BLaER1 (cell line): ENCODE measurements at regions not wholly inside any gene's neighbourhood (a gene's known extent, or its start where the extent isn't known, plus 50 kb on each side); places are given as distances from the start of the nearest gene placed in this dataset.
"Not testable (repeated sequence)": the region's sequence is repeated elsewhere in the genome, so short reads cannot be mapped to it uniquely, and the experiment has no call there.

Source experiments
- H3K27ac ChIP-seq: shearing (Covaris generic); formaldehyde crosslinking; 2 replicates; pipeline ENCODE4 v1.8.1; 2022
- H3K27me3 ChIP-seq: shearing (Covaris generic); formaldehyde crosslinking; 2 replicates; pipeline ENCODE4 v1.8.1; 2022
- H3K36me3 ChIP-seq: shearing (Covaris generic); formaldehyde crosslinking; 2 replicates; pipeline ENCODE4 v1.8.1; 2022
- H3K4me1 ChIP-seq: shearing (Covaris generic); formaldehyde crosslinking; 2 replicates; pipeline ENCODE4 v1.8.1; 2022
- H3K4me2 ChIP-seq: shearing (Covaris generic); formaldehyde crosslinking; 2 replicates; pipeline ENCODE4 v1.8.1; 2022
- H3K4me3 ChIP-seq: shearing (Covaris generic); formaldehyde crosslinking; 2 replicates; pipeline ENCODE4 v1.8.1; 2022
- H3K9ac ChIP-seq: shearing (Covaris generic); formaldehyde crosslinking; 2 replicates; pipeline ENCODE4 v1.8.1; 2022
- H3K9me3 ChIP-seq: shearing (Covaris generic); formaldehyde crosslinking; 2 replicates; pipeline ENCODE4 v1.8.1; 2022
- H4K20me1 ChIP-seq: shearing (Covaris generic); formaldehyde crosslinking; 2 replicates; pipeline ENCODE4 v1.8.1; 2022
- Cebpa-rat ChIP-seq: shearing (Covaris generic); IDR thresholded peaks from 2 replicates; pipeline ENCODE4 v1.8.1; 2022

DNA sequence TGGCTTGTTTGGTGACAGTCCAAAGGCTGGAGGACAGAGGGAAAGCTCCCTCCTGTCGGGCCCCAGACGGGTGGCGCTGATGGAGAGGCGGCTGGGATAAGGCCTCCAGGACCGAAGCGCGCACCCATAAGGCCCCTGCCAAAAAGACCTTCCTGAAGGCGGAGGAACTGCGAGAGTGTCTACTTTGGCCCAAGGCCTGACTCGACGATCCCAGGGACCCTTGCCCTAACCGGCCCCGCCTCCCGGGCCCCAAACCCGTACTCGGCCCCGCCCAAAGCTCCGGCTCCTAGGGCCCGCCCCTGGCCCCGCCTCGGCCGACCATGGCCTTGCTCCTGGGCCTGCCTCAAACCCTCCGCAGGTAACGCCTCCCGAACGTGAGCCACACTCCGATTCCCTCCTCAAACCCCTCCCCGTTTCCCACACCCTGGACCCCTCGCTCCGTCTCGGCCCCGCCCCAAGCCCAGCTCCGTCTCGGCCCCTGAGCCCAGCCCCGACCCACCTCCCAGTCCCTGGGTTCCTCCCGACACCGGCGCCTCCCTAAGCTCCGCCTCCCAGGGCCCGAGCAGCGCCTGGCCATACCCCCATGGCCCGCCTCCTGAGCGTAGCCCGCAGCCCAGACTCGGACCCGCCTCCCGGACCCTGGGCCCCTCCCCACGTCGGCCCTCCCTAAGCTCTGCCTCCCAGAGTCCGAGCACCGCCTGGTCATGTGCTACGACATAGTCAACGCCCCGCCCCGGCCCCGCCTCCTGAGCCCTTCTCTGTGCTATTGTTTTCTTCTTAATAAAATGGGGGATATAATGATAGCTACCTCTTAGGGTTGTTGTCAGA is 90.0 kb upstream of the DRD5 start:
- no peak for TF ChIP-seq Cebpa-rat
- Histone ChIP-seq H3K4me2 (peak overlapping the region; percentile 86), H3K9me3 (no peaks in the 10 kb centered on the region), H3K4me1 (peaks cover 51% of the 10 kb centered on the region), H3K27me3 (no peaks in the 10 kb centered on the region), H3K36me3 (no peaks in the 10 kb centered on the region), H4K20me1 (no peaks in the 10 kb centered on the region), H3K4me3 (peak overlapping the region; percentile 67), H3K9ac (peak overlapping the region; percentile 65), H3K27ac (peak overlapping the region; percentile 78)

DNA sequence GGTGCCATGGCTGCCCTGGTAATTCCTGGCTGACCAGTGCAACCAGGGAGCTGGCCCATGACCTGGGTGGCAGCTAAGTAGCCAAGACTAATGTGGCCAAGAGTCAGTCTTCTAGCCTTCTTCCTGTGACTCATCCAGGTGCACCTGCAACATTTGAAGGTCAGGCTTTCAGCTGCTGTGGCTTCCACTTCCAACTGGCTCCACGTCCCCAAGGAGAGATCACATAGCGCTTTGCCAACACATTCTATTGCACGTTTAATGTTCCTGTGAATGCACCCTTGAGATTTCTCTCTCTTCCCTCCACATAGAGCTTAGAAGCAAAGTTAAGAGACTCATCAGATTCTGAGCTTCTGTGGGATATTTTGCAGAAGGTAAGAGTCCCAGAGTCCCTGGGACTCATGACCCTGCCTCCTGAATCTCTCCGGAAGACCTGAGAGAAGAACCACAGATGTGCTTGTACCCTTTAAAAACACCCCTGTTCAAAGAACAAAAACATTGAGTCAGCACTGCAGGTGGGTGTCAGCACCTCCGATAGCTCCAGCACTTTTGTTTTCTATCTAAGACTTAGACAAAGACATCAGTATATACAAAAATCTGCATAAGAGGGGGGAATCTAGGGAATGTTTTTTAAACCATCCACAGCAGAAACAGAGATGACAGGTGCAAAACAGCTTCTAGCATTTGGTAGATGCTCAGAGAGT is 88.5 kb upstream of the DRD5 start:
- not testable (repeated sequence) for H3K27me3 ChIP-seq, H3K36me3 ChIP-seq, H3K9me3 ChIP-seq, H3K4me3 ChIP-seq, H3K9ac ChIP-seq, H4K20me1 ChIP-seq
- Histone ChIP-seq H3K27ac (peak overlapping the region; percentile 26; the same call in 1 of the 2 replicates), H3K4me1 (peaks cover 55% of the 10 kb centered on the region), H3K4me2 (peak overlapping the region; percentile 86)

DNA sequence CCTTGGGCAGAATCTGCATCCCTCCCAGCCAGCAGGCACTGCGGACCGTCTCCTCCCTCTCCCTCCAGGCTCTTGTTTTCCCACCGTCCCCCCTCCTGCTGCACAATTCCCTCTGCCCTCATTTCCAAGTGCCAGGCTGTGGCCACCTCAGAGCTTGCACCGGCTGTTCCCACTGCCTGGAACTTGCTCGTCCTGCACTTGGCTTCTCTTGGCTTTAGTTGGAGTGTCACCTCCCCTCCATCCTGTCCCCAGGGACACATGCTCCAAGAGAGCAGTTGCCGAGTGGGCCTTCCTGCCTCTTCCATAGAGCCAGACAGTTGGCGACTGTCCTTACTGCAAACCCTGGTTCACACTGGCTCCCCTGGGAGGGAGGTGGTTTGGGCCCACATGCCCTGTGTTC is 87.0 kb upstream of the DRD5 start:
- H3K4me3 ChIP-seq: not testable (repeated sequence)

DNA sequence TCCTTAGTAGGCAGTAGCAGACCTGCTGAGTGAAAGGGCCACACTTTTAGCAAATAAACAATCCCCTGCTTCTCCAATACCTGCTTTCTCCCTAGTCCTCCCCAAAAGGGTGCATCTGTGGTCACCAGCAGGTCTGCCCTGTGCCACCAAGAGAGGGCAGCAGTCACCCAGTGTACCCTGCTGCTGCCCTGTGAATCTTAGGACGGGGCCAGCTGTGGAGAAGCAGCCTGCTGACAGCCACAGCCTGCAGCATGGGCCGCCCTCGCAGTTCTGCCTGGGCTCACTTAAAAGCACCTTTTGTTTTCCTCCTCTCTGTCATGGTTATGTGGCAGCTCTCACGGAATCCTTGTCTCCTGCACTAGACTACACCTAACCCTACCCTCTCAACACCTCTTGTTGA is 85.4 kb upstream of the DRD5 start:
- Histone ChIP-seq H3K4me1 (peaks cover 52% of the 10 kb centered on the region), H3K27ac (0 out of 2 replicates have a peak overlapping the region, but pooled peaks have one; percentile 44), H3K9ac (0 out of 2 replicates have a peak overlapping the region, but pooled peaks have one; percentile 4), H3K4me2 (peak overlapping the region; percentile 71)
- H4K20me1 ChIP-seq, H3K36me3 ChIP-seq, H3K9me3 ChIP-seq, H3K4me3 ChIP-seq, H3K27me3 ChIP-seq: not testable (repeated sequence)

More for the DNA sequence above, 87.0 kb upstream of the DRD5 start:
- peaks cover 55% of the 10 kb centered on the region for H3K4me1 ChIP-seq
- not testable (repeated sequence) for H3K9me3 ChIP-seq, H3K27me3 ChIP-seq, H4K20me1 ChIP-seq, H3K9ac ChIP-seq, H3K36me3 ChIP-seq
- H3K4me2 ChIP-seq: peak overlapping the region; percentile 71
- H3K27ac ChIP-seq: peak overlapping the region; percentile 67

DNA sequence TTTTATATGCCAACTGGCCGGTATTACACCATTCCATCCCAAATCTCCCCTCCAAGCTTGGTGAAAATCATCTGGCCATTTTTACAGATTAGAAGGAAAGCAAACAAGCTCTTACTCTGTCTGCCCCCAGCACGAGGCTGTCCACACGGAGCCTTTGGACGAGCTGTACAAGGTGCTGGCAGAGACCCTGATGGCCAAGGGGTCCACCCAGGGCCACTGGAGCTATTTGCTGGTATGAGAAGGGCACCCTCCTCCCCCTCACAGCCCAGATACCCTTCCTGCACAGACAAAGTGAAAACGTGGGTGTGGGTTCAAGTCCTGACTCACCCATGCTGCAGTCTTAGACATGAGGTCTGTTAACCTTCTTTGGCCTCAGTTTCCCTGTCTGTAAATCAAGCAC is 84.9 kb upstream of the DRD5 start:
- not testable (repeated sequence) for H3K4me3 ChIP-seq, H4K20me1 ChIP-seq, H3K27me3 ChIP-seq, H3K36me3 ChIP-seq, H3K9me3 ChIP-seq
- H3K4me1 ChIP-seq: peaks cover 54% of the 10 kb centered on the region
- peak overlapping the region; percentile 71 for H3K4me2 ChIP-seq
- peak overlapping the region; percentile 44 for H3K27ac ChIP-seq
- H3K9ac ChIP-seq: 0 out of 2 replicates have a peak overlapping the region, but pooled peaks have one; percentile 4

DNA sequence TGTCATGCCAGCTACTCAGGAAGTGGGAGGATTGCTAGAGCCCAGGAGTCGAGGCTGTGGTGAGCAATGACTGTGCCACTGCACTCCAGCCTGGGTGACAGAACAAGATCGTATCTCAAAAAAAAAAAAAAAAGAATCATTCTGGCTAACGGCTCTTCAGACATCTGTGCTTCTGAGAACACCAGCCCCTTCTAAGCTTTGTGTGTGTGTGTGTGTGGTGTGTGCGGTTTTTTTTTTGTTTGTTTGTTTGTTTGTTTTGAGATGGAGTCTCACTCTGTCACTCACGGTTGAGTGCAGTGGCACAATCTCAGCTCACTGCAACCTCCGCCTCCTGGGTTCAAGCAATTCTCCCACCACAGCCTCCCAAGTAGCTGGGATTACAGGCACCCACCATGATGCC is 79.4 kb upstream of the DRD5 start:
- not testable (repeated sequence) for H4K20me1 ChIP-seq, H3K36me3 ChIP-seq, H3K27ac ChIP-seq, H3K9ac ChIP-seq, H3K27me3 ChIP-seq, H3K4me3 ChIP-seq, H3K9me3 ChIP-seq
- Histone ChIP-seq H3K4me1 (peaks cover 54% of the 10 kb centered on the region), H3K4me2 (peak overlapping the region; percentile 77)

DNA sequence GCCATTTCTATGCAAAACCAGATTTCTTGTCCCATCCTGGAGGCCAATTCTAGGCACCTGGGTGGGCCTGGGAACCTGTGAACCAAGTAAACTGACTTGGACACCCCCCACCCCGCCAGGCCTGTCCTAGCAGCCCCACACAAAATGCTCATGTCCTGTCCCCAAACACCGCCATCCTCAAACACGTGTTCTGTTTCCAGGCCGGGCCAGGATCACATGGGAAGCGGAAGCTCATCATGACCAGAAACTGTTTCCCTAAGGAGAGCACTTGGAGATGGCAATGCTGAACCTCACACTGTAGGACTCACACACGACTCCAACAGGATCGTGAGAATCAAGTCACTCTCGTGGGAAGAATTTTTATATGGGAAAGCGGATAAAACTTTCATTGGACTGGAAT is 78.7 kb upstream of the DRD5 start:
- peaks cover 60% of the 10 kb centered on the region for H3K4me1 ChIP-seq
- H3K27me3 ChIP-seq, H3K9ac ChIP-seq, H3K4me3 ChIP-seq, H3K27ac ChIP-seq, H3K9me3 ChIP-seq, H4K20me1 ChIP-seq, H3K36me3 ChIP-seq: not testable (repeated sequence)
- H3K4me2 ChIP-seq: peak overlapping the region; percentile 77

DNA sequence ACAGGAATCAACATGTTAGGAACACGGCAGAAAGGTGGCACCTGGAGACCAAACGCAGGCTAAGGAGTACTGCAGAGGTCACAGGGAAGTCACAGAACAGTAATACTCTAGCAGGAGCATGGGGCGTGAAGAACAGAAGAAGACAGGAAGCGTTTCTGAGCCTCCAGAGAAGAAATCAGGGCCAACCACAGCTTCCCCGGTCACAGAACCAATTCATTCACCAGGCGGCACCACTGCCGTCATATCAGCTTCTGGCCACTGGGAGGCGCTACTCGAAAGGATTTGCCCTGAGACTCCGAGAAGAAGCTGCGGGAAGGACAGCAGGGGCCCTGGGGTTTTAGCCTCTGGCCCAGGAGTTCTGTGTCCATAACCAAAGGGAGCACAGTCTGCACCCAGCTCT is 78.0 kb upstream of the DRD5 start:
- Histone ChIP-seq H3K4me1 (peaks cover 67% of the 10 kb centered on the region), H3K36me3 (no peaks in the 10 kb centered on the region), H3K4me3 (no peak overlapping the region), H3K9me3 (no peaks in the 10 kb centered on the region), H3K9ac (no peak overlapping the region), H3K27ac (no peak overlapping the region), H4K20me1 (no peaks in the 10 kb centered on the region), H3K27me3 (no peaks in the 10 kb centered on the region), H3K4me2 (peak overlapping the region; percentile 77)
- TF ChIP-seq Cebpa-rat: no peak

DNA sequence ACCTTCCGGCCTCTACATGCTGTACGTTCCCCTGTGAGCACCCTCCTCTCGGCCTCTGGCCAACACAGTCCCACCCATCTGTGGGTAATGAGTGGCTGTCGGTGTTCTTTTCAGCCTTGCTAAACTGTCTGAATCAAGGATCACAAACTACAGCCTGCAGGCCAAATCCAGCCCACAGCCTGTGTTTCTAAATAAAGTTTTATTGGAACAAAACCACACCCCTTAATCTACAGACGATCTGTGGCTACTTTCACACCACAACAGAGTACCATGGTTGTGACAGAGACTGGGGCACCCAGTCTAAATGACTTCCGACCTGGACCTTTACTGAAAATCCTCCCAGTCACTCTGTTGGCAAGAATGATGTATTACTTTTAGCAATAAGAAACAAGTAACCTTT is 77.3 kb upstream of the DRD5 start:
- not testable (repeated sequence) for H3K4me3 ChIP-seq, H3K9ac ChIP-seq, H3K9me3 ChIP-seq, H3K27me3 ChIP-seq, H4K20me1 ChIP-seq, H3K27ac ChIP-seq, H3K36me3 ChIP-seq
- H3K4me1 ChIP-seq: peaks cover 67% of the 10 kb centered on the region
- H3K4me2 ChIP-seq: peak overlapping the region; percentile 77

DNA sequence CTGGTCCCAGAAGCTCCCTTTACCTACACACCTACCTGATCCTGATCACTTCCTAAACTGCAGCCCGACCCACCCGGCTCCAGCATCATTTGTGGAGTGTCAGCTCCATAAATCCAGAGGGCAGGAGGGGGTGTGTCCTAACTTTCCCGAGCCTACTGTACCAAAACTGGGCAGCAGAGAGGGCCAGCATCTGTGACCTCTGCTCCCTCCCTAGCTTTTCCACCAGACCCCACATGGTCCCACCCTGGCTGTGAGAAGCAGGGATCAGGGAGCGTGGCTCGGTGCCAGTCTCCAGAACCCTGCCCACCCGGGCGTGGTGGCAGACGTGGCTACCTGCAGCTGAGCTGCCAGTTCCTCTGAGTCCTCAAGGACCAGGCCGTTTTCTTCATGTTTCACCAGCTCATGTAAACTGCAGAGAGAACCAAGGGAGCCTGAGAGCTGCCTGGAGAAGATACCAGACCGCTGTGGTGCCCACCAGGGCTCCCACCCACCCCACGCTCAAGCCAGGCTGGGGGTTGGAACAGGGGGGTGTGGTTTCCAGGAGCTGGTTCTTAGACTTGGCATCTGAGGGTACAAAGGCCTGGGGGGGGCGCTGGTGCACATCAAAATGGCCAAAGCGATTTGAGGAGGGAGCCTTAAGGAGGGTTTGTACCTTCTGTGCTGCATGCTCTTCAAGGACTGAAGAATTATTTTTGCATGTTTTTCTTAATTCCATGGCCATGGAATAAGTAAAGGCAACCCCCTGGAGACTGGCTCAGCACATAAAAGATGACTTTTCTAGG is 76.7 kb upstream of the DRD5 start:
- Histone ChIP-seq H3K9me3 (no peaks in the 10 kb centered on the region), H3K4me1 (peaks cover 67% of the 10 kb centered on the region), H3K36me3 (no peaks in the 10 kb centered on the region), H3K9ac (no peak overlapping the region), H4K20me1 (no peaks in the 10 kb centered on the region), H3K27me3 (no peaks in the 10 kb centered on the region), H3K4me2 (peak overlapping the region; percentile 2; the same call in 1 of the 2 replicates), H3K27ac (no peak overlapping the region), H3K4me3 (no peak overlapping the region)
- no peak for TF ChIP-seq Cebpa-rat

DNA sequence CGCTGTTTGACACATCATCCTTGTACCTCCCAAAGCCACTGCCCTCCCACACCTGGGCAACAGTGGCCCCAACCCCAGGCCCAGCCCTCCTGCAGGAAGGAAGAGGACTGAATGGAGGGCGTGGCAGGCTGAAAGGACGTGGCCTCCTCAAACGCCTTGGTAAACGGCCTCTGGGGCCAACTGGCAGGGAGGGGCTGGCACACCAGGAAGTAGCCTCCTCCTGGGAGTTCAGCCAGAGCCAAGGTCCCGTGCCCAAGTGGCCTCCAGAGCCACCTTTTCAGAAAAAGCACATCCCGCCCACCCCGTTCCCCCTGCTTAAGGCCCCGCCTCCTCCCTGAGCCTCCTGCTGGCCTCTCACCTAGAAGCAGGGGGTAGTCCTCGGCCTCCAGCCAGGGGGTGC is 74.2 kb upstream of the DRD5 start:
- H3K9ac ChIP-seq, H3K4me3 ChIP-seq, H3K36me3 ChIP-seq, H3K27me3 ChIP-seq, H4K20me1 ChIP-seq, H3K9me3 ChIP-seq: not testable (repeated sequence)
- Histone ChIP-seq H3K27ac (peak overlapping the region; percentile 22; the same call in 1 of the 2 replicates), H3K4me2 (peak overlapping the region; percentile 58), H3K4me1 (peaks cover 63% of the 10 kb centered on the region)

DNA sequence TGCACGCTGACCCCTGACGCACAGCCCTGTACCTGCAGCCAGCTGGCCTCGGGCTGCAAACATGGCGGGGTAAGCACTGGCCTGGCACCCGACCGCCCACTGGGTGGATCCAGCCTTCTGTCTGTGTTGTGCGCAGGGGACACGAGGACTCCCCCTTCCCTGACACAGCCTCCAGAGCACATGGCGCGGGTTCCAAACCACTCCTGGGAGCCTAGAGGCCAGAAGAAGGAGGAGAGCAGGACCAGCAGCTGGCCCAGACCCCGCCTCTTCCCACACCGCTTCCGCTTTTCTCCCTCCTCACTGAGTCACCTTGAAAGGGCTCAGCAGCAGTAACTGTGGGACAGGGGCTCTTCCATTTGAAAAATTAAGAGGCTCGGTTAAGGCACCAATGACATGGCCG is 73.5 kb upstream of the DRD5 start:
- H3K4me3 ChIP-seq: not testable (repeated sequence)
- H3K4me2 ChIP-seq: peak overlapping the region; percentile 58

More for the DNA sequence above, 73.5 kb upstream of the DRD5 start:
- H4K20me1 ChIP-seq, H3K9me3 ChIP-seq, H3K27me3 ChIP-seq, H3K9ac ChIP-seq, H3K36me3 ChIP-seq: not testable (repeated sequence)
- Histone ChIP-seq H3K4me1 (peaks cover 57% of the 10 kb centered on the region), H3K27ac (0 out of 2 replicates have a peak overlapping the region, but pooled peaks have one; percentile 22)
